HEK293T (cell line): ENCODE measurements at regions not wholly inside any gene's neighbourhood (a gene's known extent, or its start where the extent isn't known, plus 50 kb on each side); places are given as distances from the start of the nearest gene placed in this dataset.

Source experiments
- BHLHE40 ChIP-seq: fragments of 450-650 bp; IDR thresholded peaks from 2 replicates; pipeline ENCODE4 v1.6.1; 2016; ENCODE audit warnings: mild to moderate bottlenecking, moderate library complexity, borderline replicate concordance
- CTBP1 ChIP-seq: fragments of 450-650 bp; IDR thresholded peaks from 2 replicates; pipeline ENCODE4 v1.6.1; 2016; ENCODE audit warnings: borderline replicate concordance
- ELF4 ChIP-seq: fragments of 450-650 bp; IDR thresholded peaks from 2 replicates; pipeline ENCODE4 v1.6.1; 2017; ENCODE audit warnings: antibody characterized with exemption
- FOXK2 ChIP-seq: fragments of 450-650 bp; IDR thresholded peaks from 2 replicates; pipeline ENCODE4 v1.6.1; 2016; ENCODE audit warnings: mild to moderate bottlenecking
- FOXM1 ChIP-seq: fragments of 450-650 bp; IDR thresholded peaks from 2 replicates; pipeline ENCODE4 v1.6.1; 2017; ENCODE audit warnings: mild to moderate bottlenecking, borderline replicate concordance
- HDGF ChIP-seq: fragments of 450-650 bp; IDR thresholded peaks from 2 replicates; pipeline ENCODE4 v1.6.1; 2017; ENCODE audit warnings: antibody characterized with exemption, borderline replicate concordance
- L3MBTL2 ChIP-seq: fragments of 450-650 bp; conservative IDR thresholded peaks from 2 replicates; pipeline ENCODE4 v1.6.1; 2016; ENCODE audit warnings: mild to moderate bottlenecking
- LEF1 ChIP-seq: fragments of 450-650 bp; IDR thresholded peaks from 2 replicates; pipeline ENCODE4 v1.6.1; 2017; ENCODE audit warnings: mild to moderate bottlenecking, borderline replicate concordance
- NFRKB ChIP-seq: fragments of 450-650 bp; IDR thresholded peaks from 2 replicates; pipeline ENCODE4 v1.6.1; 2016; ENCODE audit warnings: mild to moderate bottlenecking, moderate library complexity
- SP1 ChIP-seq: fragments of 450-650 bp; IDR thresholded peaks from 2 replicates; pipeline ENCODE4 v1.6.1; 2017
- TARDBP ChIP-seq: fragments of 450-650 bp; IDR thresholded peaks from 2 replicates; pipeline ENCODE4 v1.6.1; 2016
- ZNF384 ChIP-seq: fragments of 450-650 bp; IDR thresholded peaks from 2 replicates; pipeline ENCODE4 v1.6.1; 2016
- TF ChIP-seq, protein P1 (sequence below): fragments of 450-650 bp; IDR thresholded peaks from 2 replicates; pipeline ENCODE4 v1.6.1; 2016

DNA sequence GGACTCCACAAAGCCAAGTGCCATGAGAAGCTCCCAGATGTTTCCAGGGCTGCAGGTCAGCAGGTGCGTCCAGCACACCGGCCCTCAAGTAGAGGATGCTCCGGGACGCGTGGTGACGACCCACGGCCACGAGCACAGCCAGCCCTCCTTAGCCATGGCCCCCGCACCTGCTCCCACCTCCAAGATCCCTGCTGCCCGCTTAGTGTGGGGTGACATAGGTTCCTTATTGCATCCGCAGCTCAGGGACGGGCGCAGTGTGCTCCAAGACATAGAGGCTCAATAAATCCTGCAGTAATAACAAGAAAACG, 138.1 kb upstream of the RPS6KA2 start:
- TF ChIP-seq FOXK2 (no peak), TARDBP (no peak), HDGF (no peak), BHLHE40 (no peak), NFRKB (no peak), FOXM1 (no peak), SP1 (no peak), LEF1 (no peak), L3MBTL2 (no peak), ZNF384 (no peak), CTBP1 (no peak), ELF4 (no peak)
- TF ChIP-seq, protein P1, sequence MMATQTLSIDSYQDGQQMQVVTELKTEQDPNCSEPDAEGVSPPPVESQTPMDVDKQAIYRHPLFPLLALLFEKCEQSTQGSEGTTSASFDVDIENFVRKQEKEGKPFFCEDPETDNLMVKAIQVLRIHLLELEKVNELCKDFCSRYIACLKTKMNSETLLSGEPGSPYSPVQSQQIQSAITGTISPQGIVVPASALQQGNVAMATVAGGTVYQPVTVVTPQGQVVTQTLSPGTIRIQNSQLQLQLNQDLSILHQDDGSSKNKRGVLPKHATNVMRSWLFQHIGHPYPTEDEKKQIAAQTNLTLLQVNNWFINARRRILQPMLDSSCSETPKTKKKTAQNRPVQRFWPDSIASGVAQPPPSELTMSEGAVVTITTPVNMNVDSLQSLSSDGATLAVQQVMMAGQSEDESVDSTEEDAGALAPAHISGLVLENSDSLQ: no peak
